ENCODE measurements at regions not wholly inside any gene's neighbourhood (a gene's known extent, or its start where the extent isn't known, plus 50 kb on each side); places are given as distances from the start of the nearest gene placed in this dataset.

GRCh38 chr4:96763546-96763945 is 923.7 kb downstream of the PDHA2 start:
- TF ChIP-seq EZH2phosphoT487 (IDR thresholded peaks at IDR 0.05; ENCODE audit: low read depth, severe bottlenecking, unreplicated experiment) (no peak), EZH2 (IDR thresholded peaks at IDR 0.05; ENCODE audit: borderline replicate concordance) (no peak), CTCF (IDR thresholded peaks at IDR 0.05; ENCODE audit: poor library complexity) (no peak)
- Histone ChIP-seq H3K4me3 (no peak overlapping the region), H2AFZ (no peak overlapping the region), H3K36me3 (replicated peaks; ENCODE audit: insufficient read depth, low read depth) (no peaks in the 10 kb centered on the region), H4K20me1 (ENCODE audit: insufficient read depth, poor library complexity, severe bottlenecking) (no peaks in the 10 kb centered on the region), H3K4me2 (no peak overlapping the region), H3K9me2 (replicated peaks; ENCODE audit: insufficient read depth) (no peaks in the 10 kb centered on the region), H3K79me2 (no peaks in the 10 kb centered on the region), H3K9me3 (ENCODE audit: low read depth) (no peaks in the 10 kb centered on the region), H3K4me1 (ENCODE audit: insufficient read depth) (no peaks in the 10 kb centered on the region), H3K27ac (no peak overlapping the region), H3K27me3 (no peaks in the 10 kb centered on the region)
- WGBS (ENCODE audit: low lambda C conversion rate, missing lambda C conversion rate): 97% methylated on average over 3 of the region's 3 CpGs
- DNase-seq (ENCODE audit: low spot score): no peak

DNA sequence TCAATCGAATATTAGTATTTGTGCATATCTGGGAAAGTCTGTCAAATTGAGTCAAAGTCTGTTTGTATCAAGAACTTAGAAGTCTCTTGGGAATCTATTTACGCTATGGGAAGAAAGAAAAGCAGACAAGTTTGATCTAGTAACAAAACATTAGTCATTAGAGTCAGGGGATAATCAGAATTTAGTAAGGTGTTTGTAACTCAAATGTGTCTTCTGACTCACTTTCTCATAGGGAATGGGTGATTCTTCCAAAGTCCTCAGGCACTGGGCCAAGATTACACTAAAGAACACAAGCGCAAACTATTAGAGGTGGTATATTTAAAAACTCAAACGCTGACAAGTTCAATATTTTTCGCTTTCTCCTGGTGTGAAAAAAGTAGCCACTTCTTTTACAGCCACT is 926.5 kb downstream of the PDHA2 start:
- H3K27ac ChIP-seq: no peak overlapping the region
- H3K36me3 ChIP-seq (replicated peaks; ENCODE audit: insufficient read depth, low read depth): no peaks in the 10 kb centered on the region
- H3K79me2 ChIP-seq: no peaks in the 10 kb centered on the region
- TF ChIP-seq EZH2phosphoT487 (IDR thresholded peaks at IDR 0.05; ENCODE audit: low read depth, severe bottlenecking, unreplicated experiment): no peak
- TF ChIP-seq CTCF (IDR thresholded peaks at IDR 0.05; ENCODE audit: poor library complexity): no peak
- no peak for TF ChIP-seq EZH2 (IDR thresholded peaks at IDR 0.05; ENCODE audit: borderline replicate concordance)
- H3K4me3 ChIP-seq: no peak overlapping the region
- H4K20me1 ChIP-seq (ENCODE audit: insufficient read depth, poor library complexity, severe bottlenecking): no peaks in the 10 kb centered on the region
- H3K9me2 ChIP-seq (replicated peaks; ENCODE audit: insufficient read depth): no peaks in the 10 kb centered on the region
- no peaks in the 10 kb centered on the region for H3K9me3 ChIP-seq (ENCODE audit: low read depth)
- H3K27me3 ChIP-seq: no peaks in the 10 kb centered on the region
- DNase-seq (ENCODE audit: low spot score): no peak
- H3K4me1 ChIP-seq (ENCODE audit: insufficient read depth): no peaks in the 10 kb centered on the region
- WGBS (ENCODE audit: low lambda C conversion rate, missing lambda C conversion rate): 94% methylated on average over 5 of the region's 5 CpGs
- no peak overlapping the region for H2AFZ ChIP-seq
- no peak overlapping the region for H3K4me2 ChIP-seq

GRCh38 chr4:96767815-96768480 is 928.1 kb downstream of the PDHA2 start:
- WGBS (ENCODE audit: low lambda C conversion rate, missing lambda C conversion rate): 78% methylated on average over 5 of the region's 5 CpGs
- Histone ChIP-seq H3K4me3 (no peak overlapping the region), H3K79me2 (no peaks in the 10 kb centered on the region), H3K27ac (no peak overlapping the region), H3K36me3 (replicated peaks; ENCODE audit: insufficient read depth, low read depth) (no peaks in the 10 kb centered on the region), H3K9me3 (ENCODE audit: low read depth) (no peaks in the 10 kb centered on the region), H3K4me1 (ENCODE audit: insufficient read depth) (no peaks in the 10 kb centered on the region), H2AFZ (no peak overlapping the region), H3K4me2 (no peak overlapping the region), H3K9me2 (replicated peaks; ENCODE audit: insufficient read depth) (no peaks in the 10 kb centered on the region), H3K27me3 (no peaks in the 10 kb centered on the region), H4K20me1 (ENCODE audit: insufficient read depth, poor library complexity, severe bottlenecking) (no peaks in the 10 kb centered on the region)
- DNase-seq (ENCODE audit: low spot score): no peak
- no peak for TF ChIP-seq EZH2 (IDR thresholded peaks at IDR 0.05; ENCODE audit: borderline replicate concordance)
- TF ChIP-seq CTCF (IDR thresholded peaks at IDR 0.05; ENCODE audit: poor library complexity): no peak
- TF ChIP-seq EZH2phosphoT487 (IDR thresholded peaks at IDR 0.05; ENCODE audit: low read depth, severe bottlenecking, unreplicated experiment): no peak
